ENCODE measurements at regions not wholly inside any gene's neighbourhood (a gene's known extent, or its start where the extent isn't known, plus 50 kb on each side); places are given as distances from the start of the nearest gene placed in this dataset.

GRCh38 chr21:26784974-26785373, 60.2 kb downstream of the ADAMTS1 start:
- DNase-seq, result no peak
- intact Hi-C loops (cut with DNase I, micrococcal nuclease), result no loop called here
- no peak for ATAC-seq

GRCh38 chr21:26783466-26784195, 61.6 kb downstream of the ADAMTS1 start:
- no peak for DNase-seq
- no peak for ATAC-seq
- intact Hi-C loops (cut with DNase I, micrococcal nuclease), result no loop called here

- DNase-seq (no peak), ATAC-seq (no peak)
- intact Hi-C loops (cut with DNase I, micrococcal nuclease), result no loop called here
Observed at GRCh38 chr21:26782747-26783146, 62.5 kb downstream of the ADAMTS1 start.

GRCh38 chr21:26782331-26782730, 62.9 kb downstream of the ADAMTS1 start:
- DNase-seq, result no peak
- no peak for ATAC-seq
- intact Hi-C loops (cut with DNase I, micrococcal nuclease), result no loop called here

- intact Hi-C loops (cut with DNase I, micrococcal nuclease), result no loop called here
- ATAC-seq, result no peak
- no peak for DNase-seq
Observed at GRCh38 chr21:26781331-26781730, 63.9 kb downstream of the ADAMTS1 start.

- DNase-seq, result no peak
- ATAC-seq, result no peak
- intact Hi-C loops (cut with DNase I, micrococcal nuclease), result no loop called here
Observed at GRCh38 chr21:26777166-26777565, 68.0 kb downstream of the ADAMTS1 start.

- DNase-seq (no peak), ATAC-seq (no peak)
- intact Hi-C loops (cut with DNase I, micrococcal nuclease), result no loop called here
Observed at GRCh38 chr21:26776310-26777021, 68.7 kb downstream of the ADAMTS1 start.

- DNase-seq (no peak), ATAC-seq (no peak)
- intact Hi-C loops (cut with DNase I, micrococcal nuclease), result no loop called here
Observed at GRCh38 chr21:26773058-26773457, 72.2 kb downstream of the ADAMTS1 start.

GRCh38 chr21:26769613-26770188, 75.5 kb downstream of the ADAMTS1 start:
- ATAC-seq, result no peak
- intact Hi-C loops (cut with DNase I, micrococcal nuclease), result no loop called here
- DNase-seq, result no peak

GRCh38 chr21:26766826-26767325, 78.3 kb downstream of the ADAMTS1 start:
- DNase-seq, result no peak
- ATAC-seq, result no peak
- intact Hi-C loops (cut with DNase I, micrococcal nuclease), result no loop called here

GRCh38 chr21:26761174-26761915, 83.9 kb downstream of the ADAMTS1 start:
- intact Hi-C loops (cut with DNase I, micrococcal nuclease), result no loop called here
- no peak for ATAC-seq
- DNase-seq, result no peak

GRCh38 chr21:26759731-26760130, 85.5 kb downstream of the ADAMTS1 start:
- ATAC-seq (no peak), DNase-seq (no peak)
- intact Hi-C loops (cut with DNase I, micrococcal nuclease), result no loop called here

GRCh38 chr21:26758083-26758880, 86.9 kb downstream of the ADAMTS1 start:
- intact Hi-C loops (cut with DNase I, micrococcal nuclease), result no loop called here
- no peak for DNase-seq
- no peak for ATAC-seq

GRCh38 chr21:26756491-26757159, 88.6 kb downstream of the ADAMTS1 start:
- no peak for DNase-seq
- intact Hi-C loops (cut with DNase I, micrococcal nuclease), result no loop called here
- ATAC-seq, result no peak

GRCh38 chr21:26754853-26755252, 90.4 kb downstream of the ADAMTS1 start:
- ATAC-seq, result no peak
- no peak for DNase-seq
- intact Hi-C loops (cut with DNase I, micrococcal nuclease), result no loop called here

GRCh38 chr21:26753822-26754221, 91.4 kb downstream of the ADAMTS1 start:
- DNase-seq (no peak), ATAC-seq (no peak)
- intact Hi-C loops (cut with DNase I, micrococcal nuclease), result no loop called here

GRCh38 chr21:26752849-26753248, 92.4 kb downstream of the ADAMTS1 start:
- intact Hi-C loops (cut with DNase I, micrococcal nuclease), result no loop called here
- ATAC-seq, result no peak
- DNase-seq, result no peak

GRCh38 chr21:26751305-26751704, 93.9 kb downstream of the ADAMTS1 start:
- DNase-seq (no peak), ATAC-seq (no peak)
- intact Hi-C loops (cut with DNase I, micrococcal nuclease), result no loop called here
